ENCODE measurements at regions not wholly inside any gene's neighbourhood (a gene's known extent, or its start where the extent isn't known, plus 50 kb on each side); places are given as distances from the start of the nearest gene placed in this dataset.

DNA sequence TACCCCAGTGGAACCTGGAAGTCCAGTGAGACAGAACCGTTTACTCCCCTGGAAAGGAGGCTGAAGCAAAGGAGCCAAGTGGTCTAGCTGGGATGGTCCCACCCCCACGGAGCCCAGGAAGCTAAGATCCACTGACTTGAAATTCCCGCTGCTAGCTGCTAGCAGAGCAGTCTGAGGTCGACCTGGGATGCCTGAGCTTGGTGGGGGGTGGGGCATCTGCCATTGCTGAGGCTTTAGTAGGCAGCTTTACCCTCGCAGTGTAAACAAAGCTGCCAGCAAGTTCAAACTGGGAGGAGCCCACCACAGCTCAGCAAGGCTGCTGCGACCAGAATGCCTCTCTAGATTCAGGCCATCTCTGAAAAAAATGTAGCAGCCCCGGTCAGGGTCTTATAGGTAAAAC is 437.0 kb downstream of the SUCLA2 start:
- Histone ChIP-seq H3K4me3 (ENCODE audit: low read depth, low read length) (no peak overlapping the region), H3K27ac (no peak overlapping the region), H3K27me3 (replicated peaks) (no peaks in the 10 kb centered on the region), H3K36me3 (replicated peaks) (no peaks in the 10 kb centered on the region)
- no peak for DNase-seq
- in situ Hi-C loops (cut with HindIII; ENCODE audit: low pct_ligation_motif_present, low sequenced_read_pairs), result no loop called here
- TF ChIP-seq, protein P1, sequence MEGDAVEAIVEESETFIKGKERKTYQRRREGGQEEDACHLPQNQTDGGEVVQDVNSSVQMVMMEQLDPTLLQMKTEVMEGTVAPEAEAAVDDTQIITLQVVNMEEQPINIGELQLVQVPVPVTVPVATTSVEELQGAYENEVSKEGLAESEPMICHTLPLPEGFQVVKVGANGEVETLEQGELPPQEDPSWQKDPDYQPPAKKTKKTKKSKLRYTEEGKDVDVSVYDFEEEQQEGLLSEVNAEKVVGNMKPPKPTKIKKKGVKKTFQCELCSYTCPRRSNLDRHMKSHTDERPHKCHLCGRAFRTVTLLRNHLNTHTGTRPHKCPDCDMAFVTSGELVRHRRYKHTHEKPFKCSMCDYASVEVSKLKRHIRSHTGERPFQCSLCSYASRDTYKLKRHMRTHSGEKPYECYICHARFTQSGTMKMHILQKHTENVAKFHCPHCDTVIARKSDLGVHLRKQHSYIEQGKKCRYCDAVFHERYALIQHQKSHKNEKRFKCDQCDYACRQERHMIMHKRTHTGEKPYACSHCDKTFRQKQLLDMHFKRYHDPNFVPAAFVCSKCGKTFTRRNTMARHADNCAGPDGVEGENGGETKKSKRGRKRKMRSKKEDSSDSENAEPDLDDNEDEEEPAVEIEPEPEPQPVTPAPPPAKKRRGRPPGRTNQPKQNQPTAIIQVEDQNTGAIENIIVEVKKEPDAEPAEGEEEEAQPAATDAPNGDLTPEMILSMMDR (IDR thresholded peaks at IDR 0.05; ENCODE audit: low read depth, low read length, missing control alignments), result no peak

- no peaks in the 10 kb centered on the region for H3K27me3 ChIP-seq (replicated peaks)
- DNase-seq, result no peak
- H3K27ac ChIP-seq, result no peak overlapping the region
- TF ChIP-seq, protein P1 (IDR thresholded peaks at IDR 0.05; ENCODE audit: low read depth, low read length, missing control alignments), result no peak
- no peak overlapping the region for H3K4me3 ChIP-seq (ENCODE audit: low read depth, low read length)
- in situ Hi-C loops (cut with HindIII; ENCODE audit: low pct_ligation_motif_present, low sequenced_read_pairs), result no loop called here
- H3K36me3 ChIP-seq (replicated peaks), result no peaks in the 10 kb centered on the region
Observed at GRCh38 chr13:47556703-47557102, 444.4 kb downstream of the SUCLA2 start.

- no peak overlapping the region for H3K27ac ChIP-seq
- H3K4me3 ChIP-seq (ENCODE audit: low read depth, low read length), result no peak overlapping the region
- no peaks in the 10 kb centered on the region for H3K27me3 ChIP-seq (replicated peaks)
- H3K36me3 ChIP-seq (replicated peaks), result no peaks in the 10 kb centered on the region
- DNase-seq, result peak; percentile 3
- TF ChIP-seq, protein P1 (IDR thresholded peaks at IDR 0.05; ENCODE audit: low read depth, low read length, missing control alignments), result no peak
- in situ Hi-C loops (cut with HindIII; ENCODE audit: low pct_ligation_motif_present, low sequenced_read_pairs), result no loop called here
Observed at GRCh38 chr13:47555235-47555634, 445.8 kb downstream of the SUCLA2 start.

- no peak for DNase-seq
- no peak overlapping the region for H3K27ac ChIP-seq
- H3K27me3 ChIP-seq (replicated peaks), result no peaks in the 10 kb centered on the region
- in situ Hi-C loops (cut with HindIII; ENCODE audit: low pct_ligation_motif_present, low sequenced_read_pairs), result no loop called here
- TF ChIP-seq, protein P1 (IDR thresholded peaks at IDR 0.05; ENCODE audit: low read depth, low read length, missing control alignments), result no peak
- no peaks in the 10 kb centered on the region for H3K36me3 ChIP-seq (replicated peaks)
- no peak overlapping the region for H3K4me3 ChIP-seq (ENCODE audit: low read depth, low read length)
Observed at GRCh38 chr13:47553329-47553977, 447.6 kb downstream of the SUCLA2 start.

DNA sequence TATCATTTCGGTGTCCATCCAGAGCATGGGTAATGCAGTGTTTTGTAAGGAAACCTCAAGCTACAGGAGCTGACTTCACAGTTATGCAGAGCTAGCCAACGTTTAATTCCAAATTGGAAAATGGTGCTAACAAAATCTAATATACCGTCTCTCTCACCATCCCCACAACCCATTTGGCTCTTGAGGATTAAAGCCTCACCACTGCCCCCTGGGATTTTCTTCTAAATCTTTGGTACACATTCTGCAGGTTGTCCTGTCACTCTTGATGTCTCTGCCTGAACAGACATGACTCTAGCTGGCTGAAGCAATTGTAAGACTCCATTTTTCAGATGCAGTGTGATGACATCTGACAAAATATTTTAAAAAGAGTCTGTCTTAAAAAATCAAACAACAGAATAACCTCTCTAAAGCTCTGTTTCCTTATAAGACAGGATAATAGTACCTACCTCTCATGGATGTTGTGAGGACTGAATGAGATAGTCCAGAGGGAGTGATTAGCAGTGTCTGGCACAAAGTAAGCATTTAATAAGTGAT is 451.8 kb downstream of the SUCLA2 start:
- Histone ChIP-seq H3K4me3 (ENCODE audit: low read depth, low read length) (no peak overlapping the region), H3K27ac (no peak overlapping the region), H3K27me3 (replicated peaks) (no peaks in the 10 kb centered on the region), H3K36me3 (replicated peaks) (no peaks in the 10 kb centered on the region)
- TF ChIP-seq, protein P1 (IDR thresholded peaks at IDR 0.05; ENCODE audit: low read depth, low read length, missing control alignments), result peak; percentile 27
- DNase-seq, result no peak
- in situ Hi-C loops (cut with HindIII; ENCODE audit: low pct_ligation_motif_present, low sequenced_read_pairs), result no loop called here
